ENCODE measurements at regions not wholly inside any gene's neighbourhood (a gene's known extent, or its start where the extent isn't known, plus 50 kb on each side); places are given as distances from the start of the nearest gene placed in this dataset.

DNA sequence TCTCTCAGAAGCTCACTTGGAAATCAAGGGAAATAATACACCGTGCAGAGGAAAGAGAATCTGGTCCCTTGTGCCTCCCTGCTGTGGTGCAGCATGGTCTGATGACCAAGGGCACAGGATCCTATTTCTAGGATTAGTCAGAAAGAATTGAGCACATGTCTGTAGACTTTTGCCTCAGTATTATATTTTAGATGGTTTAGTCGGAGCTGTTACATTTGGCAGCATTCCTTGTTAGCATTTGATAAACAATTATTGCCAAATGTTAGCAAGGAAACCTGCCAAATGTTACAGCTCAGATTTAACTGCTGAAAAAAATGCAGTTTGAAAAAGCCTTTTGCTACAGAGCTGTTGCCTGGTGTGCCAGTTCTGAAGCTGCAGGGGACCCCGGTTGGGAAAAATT, 183.5 kb upstream of the DPYD start:
- DNase-seq: no peak

DNA sequence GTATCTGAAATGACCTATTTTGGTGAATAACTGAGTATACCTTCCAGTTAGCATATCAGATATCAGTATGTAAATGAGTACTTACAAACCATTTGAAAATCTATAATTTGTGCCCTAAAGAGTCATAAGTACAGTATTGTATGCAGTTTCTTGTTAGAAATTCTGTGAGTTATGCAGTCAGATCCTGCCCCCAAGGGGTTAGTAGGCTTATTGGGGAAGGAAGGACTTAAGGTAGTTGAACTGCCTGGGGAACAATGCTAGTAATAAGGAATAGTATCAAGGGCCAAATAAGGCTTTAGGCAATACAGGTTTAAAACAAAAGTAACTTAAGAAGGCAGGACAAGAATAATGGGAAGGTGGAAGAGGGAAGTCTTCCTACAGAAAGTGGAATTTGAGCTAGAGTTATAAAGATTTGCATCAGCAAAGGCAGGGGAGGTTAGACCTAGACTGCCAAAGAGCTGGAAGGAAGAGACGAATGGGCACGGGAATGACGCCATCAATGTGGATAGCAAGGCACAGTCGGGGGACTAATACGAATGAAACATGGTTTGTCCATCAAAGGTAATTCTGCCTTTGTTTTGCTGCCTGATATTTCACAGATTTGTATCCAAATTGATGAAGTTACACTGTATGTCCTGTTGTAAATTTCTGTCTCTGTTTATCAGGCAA, 182.9 kb upstream of the DPYD start:
- no peak for DNase-seq

DNA sequence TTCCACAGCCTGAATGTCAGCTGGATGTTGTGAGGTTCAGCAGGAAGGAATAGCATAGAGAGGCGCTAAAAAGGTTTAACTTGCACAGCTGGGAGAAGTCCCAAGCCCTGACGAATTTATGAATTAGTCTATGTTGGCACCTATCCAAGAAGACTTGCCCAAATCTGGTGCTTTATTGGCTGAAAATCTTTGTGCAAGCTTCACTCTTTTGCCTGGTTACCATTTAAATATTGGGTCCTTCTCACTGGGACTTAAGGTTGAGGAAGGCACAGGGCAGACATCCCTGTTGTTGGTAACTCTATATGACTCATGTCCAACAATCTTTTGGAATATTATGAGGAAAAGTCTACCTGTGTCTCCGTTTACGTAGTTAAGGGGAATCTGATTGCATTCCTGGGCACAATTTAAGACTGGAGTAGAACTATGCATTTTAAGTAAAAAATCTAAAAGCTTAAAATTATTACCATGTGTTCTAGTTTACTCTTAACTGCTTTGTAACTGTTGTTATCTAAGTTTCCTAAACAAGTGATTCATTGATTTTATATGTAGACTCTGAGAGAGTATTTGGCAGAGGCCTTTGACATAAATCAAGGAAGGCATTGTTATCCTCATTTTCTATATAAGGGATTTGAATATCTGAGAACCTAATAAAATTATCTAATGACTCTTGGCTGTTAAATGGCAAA, 181.7 kb upstream of the DPYD start:
- DNase-seq: no peak

DNA sequence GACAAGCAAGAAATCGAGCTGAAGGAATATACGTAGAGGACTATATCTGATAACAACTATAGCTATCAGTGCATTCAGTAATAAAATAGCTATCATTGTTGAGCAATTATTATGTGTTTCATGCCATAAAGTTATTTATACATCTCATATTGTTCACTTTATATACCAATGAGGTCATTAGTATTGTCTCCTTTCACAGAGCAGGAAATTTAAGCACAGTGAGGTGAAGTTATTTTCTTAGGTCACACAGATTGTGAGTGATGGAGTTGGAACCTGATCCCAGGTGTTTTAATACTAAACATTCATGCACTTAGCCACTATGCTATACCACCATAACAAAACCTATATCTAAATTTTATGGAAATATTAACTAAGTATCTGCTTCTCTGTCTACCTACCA, 180.5 kb upstream of the DPYD start:
- no peak for DNase-seq

DNA sequence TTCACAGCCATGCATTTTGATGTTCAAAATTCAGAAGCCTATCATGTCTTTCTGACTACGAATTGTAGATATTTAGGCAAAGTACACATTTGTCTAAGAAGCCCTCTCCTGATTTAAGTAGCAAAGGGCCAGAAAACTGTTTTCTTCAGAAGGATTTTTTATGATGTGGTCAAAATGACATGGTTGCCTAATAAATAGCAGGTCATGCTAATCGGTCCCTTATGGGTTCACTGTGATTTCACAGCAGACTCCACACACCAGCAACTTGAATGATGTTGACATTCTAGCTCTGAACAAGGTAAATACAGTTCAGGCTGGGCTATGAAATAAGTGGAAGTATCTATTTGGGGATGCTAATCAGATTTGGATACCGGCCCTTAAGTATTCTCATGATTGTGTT, 178.7 kb upstream of the DPYD start:
- no peak for DNase-seq

DNA sequence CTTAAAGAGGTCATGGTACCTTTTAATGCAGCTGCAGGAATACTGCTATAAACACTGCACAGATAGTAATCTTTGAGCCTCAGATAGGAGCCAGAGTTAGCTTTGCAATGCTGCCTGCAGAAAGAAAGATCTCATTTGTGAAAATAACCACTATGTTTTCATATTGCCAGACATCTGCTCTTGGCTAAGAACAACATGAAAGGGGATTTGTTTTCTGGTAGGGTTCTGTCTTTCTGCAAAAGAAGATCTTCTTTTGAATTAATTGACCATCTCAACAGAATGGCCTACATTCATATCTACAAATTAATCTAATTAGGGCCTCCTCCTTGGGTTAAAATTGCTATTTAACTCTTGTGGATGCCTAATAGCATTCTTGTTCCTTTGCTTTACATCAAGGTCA, 177.6 kb upstream of the DPYD start:
- DNase-seq: no peak

DNA sequence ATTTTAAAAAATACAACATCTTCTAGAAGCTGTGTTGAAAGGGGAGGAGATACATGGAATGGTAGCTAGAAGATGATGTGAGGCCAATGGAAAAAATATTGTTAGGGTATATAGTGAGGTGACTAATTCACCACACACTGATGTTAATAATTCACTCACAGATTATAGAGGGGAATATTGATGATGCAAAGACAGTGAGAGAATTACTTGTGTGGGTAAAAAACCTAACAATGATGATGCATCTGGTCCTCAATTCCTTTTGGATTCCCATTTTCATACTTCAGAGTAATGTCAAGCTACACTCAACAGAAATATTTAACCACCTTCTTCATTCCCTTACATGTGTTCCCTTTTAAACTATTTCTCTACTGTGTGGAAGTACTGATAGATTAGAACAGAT, 169.5 kb upstream of the DPYD start:
- no peak for DNase-seq

DNA sequence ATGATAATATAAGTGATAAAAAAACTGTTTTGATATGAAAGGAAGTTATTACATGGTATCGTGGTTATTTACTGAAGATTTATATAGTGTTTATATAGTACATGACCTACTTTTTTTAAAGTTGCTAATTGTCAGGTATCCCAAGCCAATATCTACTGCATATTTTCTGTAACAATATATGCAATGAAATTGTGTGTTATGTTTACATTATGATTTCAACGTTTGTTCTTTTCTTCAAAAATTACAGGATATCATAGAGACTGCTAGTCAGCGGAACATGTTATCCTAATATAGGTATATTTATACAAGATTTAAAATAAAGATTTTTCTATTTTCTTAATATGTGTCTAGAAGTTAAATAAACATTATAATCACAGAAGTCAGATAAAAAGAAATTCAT, 167.5 kb upstream of the DPYD start:
- no peak for DNase-seq

DNA sequence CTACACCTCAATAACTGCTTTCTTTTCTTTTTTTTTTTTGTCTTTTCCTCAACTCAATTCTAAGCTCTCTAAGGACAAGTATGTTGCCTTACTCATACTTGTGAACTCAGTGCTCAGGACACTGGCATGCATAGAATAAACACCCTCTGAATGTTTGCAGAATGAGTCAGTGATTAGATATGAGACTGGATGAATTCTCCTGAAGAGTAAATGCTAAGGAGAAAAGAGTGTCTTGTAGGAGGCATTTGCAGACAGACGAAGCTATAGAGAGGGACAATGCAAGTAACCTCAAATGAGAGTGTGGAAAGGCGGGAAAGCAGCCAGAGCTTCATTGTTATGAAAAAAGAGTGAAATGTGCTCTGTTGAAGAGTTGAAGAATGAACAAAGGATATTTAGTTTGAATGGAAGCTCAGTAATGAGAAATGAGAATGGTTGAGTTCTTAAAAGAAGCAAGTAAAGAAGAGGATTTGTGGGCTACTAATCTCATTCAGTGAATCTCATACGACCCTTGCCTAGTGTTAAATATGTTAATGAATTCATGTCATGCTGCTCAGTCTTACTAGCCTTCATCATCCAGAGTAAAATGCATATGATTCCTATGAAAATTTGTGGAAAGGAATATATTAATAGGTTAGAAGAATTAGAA, 166.1 kb upstream of the DPYD start:
- no peak for DNase-seq

DNA sequence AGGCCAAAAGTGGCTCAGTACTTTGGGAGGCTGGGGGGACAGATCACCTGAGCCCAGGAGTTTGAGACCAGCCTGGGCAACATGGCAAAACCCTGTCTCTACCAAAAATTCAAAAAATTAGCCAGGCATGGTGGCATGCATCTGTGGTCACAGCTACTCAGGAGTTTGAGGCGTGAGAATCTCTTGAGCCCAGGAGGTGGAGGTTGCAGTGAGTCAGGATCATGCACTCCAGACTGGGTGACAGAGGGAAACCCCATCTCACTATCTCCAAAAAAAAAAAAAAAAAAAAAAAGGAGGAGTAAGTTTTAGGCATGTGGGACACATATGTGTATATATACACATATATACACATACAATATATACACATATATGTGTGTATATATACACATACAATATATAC, 165.3 kb upstream of the DPYD start:
- no peak for DNase-seq

DNA sequence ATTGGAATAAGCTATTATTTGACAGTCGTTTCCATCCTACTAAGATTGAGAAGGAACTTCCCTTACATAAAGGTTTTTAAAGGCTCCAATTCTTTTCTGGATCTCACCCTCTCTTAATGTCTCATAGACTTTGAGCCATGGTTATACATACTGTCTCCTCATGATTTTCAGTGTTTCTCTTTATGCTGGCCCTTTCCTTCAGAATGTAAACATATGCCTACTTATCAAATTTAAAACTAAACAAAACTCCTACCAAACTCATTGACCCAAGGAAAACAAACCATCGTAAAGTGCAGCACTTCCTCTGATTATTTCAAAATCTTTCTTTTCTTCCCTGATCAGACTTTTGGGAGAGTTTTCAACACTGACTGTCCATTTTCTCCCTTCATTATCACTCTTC, 163.4 kb upstream of the DPYD start:
- no peak for DNase-seq

DNA sequence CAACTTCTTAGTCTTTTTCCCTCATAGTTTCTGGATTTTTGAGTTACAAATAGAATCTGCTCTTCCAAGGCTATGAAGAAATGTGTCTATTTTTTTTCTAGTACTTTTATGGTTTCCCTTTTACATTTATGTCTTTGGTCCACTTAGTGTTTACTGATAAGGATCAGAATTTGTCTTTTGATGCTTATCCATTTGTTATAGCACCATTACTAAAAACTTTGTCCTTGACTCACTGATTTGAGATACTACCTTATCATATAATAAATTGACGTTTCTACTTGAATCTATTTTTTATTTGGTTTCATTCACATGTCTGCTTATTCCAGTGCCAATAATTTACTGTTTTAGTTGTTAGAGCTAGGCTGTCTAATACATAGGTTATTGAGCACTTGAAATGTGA, 161.1 kb upstream of the DPYD start:
- DNase-seq: no peak

DNA sequence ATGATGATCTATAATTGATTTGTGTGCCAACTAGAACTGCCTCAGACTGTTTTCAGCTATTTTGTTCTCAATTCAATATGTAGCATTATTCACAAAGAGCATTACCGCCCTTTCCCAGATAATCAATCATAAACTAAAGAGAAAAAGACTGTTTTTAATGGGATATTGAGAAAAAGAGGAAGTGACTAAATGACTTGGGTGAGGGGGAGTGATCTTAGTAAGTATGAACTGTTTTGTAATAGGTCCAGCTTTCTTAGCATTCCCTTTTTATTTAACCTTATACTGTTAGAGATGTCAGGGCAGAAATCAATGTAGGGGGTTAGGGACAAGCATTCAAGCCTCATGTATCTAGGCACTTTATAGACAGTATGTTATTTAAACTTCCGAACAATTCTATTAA, 157.8 kb upstream of the DPYD start:
- DNase-seq: no peak

DNA sequence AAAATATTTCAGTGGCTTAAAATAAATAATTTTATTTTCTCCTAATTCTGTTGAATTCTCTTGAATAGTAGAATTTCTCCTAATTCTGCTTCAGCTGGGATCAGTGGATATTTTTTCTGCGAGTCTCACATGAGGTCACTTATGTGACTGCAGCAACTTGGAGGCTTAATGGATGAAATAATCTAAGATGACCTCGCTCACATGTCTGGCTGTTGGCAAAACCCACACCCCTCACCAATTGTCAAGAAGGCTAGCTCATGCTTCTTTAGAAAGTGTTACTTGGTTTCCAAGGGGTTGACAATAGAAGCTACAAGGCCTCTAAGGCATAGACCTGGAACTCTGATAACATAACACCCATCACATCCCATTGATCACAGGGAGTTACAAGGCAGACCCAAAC, 156.9 kb upstream of the DPYD start:
- DNase-seq: no peak

DNA sequence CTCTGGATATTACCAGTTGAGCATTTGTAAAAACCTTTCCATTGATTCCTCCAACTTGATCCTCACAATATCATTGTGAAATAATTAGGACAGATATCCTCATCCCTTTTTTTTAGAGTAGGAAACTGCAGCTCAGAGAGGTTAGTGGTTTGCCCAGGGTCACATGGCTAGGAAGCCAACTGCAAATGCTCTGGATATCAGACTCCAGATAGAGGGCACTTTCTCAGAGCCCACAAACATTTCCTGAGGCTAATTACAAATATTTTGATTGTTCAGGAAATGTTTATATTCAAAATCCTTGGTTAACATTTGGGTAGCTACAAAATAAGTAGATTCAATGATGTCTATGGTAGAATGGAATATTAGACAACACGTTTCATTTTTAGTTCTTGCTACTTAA, 154.8 kb upstream of the DPYD start:
- DNase-seq: no peak

DNA sequence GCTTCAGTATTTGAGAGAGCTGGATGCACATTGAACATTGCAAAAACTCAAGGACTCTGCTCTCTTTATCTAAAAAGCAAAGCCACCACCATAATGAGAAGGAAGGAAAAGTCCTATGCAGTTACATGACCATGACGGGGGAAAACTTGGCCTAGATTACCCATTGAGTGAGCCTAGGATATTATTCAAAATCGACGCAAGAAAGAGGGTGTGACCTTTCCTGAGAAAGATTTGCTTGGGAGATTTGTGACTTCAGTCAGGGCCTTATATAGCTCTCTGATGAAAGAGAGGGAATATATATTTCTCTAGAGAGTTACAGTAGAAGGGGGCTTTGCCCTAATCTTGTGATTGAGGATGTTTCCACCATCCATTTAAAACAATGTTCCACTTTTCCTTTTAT, 153.0 kb upstream of the DPYD start:
- no peak for DNase-seq

DNA sequence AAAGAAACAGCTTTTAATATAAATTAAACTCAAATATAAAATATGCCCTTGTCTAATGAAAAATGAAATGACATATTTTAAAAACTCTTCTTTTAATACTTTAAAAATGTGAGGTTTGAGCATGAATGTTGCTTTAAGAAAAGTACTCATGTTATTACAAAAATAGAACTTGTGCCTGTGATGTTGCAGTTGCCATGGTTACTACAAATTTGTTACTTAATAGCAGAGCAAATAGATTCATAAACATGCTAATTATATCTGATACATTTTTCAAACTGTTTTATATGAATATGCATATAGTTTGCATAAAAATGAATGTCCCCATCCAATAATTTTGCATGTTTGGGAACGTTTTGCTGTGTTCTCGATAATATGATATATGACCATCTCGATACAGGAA, 152.3 kb upstream of the DPYD start:
- no peak for DNase-seq

DNA sequence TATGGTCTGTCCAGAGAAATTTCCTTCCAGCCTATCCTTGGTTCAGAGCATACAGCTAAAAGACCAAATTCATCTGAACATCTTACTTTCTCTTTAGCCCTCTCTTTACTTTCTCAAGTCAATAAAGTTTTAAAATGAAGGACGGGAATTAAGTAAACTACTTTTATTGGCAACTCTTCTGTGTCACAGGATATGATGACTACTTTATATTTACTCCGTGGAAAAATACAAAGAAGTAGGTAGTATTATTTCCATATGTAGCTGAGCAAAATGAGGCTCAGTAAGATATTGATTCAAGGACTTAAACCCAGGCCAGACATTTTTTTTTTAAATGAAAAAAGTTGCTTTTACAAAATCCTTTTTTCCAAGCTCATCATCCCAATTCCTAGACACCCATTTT, 151.2 kb upstream of the DPYD start:
- DNase-seq: no peak

DNA sequence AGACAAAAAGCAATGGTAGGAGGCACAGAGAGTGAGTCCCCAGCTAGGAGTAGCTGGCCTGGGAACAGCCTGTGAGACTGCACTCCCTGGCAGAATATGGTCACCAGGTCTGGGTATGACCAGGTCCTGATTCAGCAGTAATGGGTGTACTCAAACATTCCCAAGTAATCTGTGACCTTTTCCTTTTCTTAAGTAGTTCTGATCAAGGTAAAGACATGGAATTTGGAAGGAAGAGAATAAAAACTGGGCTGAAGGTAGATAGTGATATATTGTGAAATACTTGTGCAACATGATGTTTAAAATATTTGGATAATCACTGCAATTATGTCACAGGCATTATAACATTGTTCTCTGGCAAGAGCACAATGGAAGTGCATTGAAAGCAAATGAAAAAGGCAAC, 147.2 kb upstream of the DPYD start:
- DNase-seq: no peak

DNA sequence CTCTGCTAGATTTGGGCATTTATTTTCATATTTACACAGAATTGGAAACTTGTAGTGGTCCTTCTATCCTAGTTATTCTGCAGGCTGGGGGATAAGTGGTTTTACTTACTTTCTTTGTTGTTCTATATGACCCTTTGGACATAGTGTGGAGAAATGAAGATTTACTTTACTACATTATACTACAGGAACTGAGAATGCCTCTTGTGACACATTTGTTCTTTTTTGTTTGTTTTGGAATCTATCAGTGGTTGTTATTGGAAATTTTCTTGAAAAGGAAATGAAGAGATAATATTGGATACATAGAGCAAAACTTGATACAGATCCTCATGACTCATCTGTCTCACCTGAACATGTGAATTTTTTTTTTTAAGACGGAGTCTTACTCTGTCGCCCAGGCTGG, 146.1 kb upstream of the DPYD start:
- DNase-seq: no peak

DNA sequence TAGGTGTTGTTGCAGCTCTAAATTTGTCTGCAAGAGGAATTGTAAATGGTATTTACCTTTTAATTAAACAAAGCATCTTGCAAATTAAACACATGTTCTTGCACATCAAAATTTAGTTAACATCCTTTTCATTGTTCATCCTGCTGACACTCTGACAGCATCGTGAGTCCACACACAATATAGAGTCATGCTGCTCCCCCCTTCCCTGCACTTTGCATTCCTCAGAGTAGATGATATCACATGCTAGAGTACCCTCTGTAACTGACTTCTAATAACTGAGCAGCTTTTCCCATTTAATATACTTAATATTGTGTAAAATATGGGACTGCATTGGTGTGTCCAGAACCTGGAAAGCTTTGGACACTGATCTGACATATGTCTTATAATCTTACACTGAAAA, 138.8 kb upstream of the DPYD start:
- no peak for DNase-seq

DNA sequence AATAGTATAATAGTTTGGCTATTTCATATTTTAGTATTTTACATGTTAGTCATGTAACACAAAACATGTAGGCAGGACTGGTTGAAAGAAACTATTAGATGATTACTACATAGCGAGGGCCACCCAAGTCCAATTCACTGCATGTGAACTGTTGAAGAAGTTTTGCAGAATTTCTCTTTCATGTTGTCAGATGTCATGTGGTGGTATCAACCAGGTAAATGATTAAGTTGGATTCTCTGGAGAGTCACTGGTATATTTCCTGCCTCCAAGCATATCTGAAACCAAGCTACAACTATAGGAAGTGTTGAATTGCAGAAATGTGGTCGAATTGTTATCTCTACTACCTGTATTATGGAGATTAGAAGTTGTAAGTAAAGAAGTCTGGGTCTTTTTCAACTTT, 137.8 kb upstream of the DPYD start:
- DNase-seq: no peak

DNA sequence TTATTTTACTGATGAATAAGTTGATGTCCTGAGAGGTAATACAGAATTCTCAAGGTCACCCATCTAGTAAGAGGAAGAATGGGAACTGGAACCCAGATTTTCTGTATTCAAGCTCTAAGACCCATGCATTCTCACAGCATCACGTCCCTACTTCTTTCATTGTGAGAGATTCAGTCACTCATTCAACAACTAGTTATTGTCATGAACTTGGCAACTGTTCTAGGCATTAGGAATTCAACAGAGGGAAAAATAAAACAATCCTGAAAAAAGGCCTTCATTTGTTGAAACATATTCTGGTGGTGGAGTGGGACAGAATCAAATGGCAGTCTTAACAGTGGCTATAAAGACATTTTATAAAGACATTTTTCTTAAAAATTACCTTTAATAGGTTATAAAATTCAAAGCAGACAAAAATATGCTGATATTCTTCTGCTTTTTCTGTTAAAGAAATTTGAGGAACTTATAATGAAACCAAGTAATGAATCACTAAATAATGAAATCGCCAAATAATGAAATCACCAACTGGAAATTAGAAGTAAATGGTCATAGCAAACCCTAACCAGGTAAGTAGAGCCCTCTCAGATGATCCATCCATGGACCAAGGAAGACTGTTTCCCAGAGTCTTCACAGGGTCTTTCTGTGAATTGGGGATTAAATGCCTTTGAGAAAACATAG, 136.5 kb upstream of the DPYD start:
- DNase-seq: no peak

DNA sequence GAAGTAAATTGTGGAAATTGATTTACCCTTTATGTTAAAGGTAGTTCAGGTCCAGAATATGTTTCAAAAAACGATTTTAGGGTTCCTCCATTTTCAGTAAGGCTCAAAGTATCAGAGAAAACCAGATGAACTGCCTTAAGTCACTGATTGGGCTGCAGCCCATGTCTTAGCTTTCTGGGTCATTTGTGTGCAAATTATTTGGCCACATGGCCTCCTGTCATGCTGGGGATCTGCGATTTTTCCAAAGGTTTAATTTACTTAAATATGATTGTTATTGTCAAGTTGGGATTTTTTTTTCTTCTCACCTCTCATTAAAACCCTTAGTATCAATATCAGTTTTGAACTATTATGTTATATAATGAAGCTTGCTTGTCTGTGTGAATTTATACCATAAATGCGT, 135.9 kb upstream of the DPYD start:
- no peak for DNase-seq
